ENCODE measurements at regions not wholly inside any gene's neighbourhood (a gene's known extent, or its start where the extent isn't known, plus 50 kb on each side); places are given as distances from the start of the nearest gene placed in this dataset.

DNA sequence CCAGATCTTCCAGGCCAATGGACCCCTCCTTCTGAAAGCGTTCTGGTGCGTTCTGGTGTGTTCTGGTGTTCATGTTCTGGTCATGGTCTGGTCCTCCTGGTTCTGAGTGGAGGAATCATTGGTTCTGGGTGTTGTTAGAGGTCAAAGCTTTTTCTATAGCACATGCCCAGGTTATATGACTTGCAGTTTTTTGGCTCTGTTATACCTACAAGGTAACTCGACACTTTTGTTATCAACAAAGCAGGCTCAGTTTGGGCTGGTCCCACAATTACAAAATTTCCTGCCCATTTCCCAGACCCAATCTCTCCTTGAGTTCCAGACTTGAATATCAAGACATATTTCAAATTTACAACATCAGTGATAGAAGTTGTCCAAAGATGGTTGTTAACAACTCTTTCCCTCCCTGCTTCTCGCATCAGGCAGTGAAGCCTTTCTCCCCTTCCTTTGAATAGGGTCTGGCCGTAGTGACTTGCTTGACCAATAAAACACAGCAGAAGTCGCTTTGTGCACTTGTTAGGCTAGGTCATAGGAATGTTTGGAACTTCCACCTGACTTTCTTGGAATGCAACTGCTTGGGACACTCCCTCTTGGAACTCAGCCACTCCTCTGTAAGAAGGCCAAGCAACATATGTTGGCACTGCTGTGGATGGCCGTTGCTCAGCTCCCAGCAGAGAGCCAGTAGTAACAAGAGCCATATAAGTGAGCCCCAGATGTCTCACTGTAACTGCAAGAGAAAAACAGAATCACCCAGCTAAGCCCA lies 83.1 kb upstream of the STEAP1B start:
- DNase-seq: no peak

DNA sequence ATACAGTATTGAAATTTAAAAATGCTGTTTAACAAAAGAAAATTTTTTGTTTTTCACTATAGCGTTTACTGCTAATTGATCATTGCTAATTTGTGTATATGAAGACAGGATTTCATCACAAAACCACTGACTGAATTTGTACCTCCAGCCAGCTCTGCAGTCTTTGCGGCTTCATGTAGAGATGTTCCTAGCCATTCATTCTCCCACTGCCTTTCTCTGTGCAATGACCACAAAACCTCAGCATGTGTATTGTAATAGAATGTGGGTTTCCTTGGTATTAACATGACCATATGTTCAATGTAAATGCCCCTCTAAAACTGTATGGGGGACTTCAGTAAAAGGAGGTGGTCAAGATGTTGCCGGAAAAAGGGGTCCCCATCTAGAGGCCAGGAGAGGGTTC lies 81.1 kb upstream of the STEAP1B start:
- DNase-seq: no peak

DNA sequence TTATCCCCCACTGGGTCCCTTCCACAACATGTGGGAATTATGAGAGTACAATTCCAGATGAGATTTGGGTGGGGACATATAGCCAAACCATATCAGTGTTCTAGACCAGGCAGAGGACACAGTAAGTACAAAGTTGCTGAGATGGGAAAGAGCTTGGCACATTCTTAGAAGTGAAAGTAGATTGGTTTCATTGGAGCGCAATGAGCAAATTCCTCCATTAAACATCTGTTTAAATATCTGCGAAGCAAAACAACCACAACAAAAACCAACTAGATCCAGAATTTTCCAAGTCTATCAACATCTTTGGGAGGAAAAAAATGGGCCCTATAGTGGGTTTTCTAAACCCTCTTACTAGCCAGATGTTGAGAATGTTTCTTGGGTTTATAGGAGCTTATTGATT lies 80.0 kb upstream of the STEAP1B start:
- DNase-seq: no peak

DNA sequence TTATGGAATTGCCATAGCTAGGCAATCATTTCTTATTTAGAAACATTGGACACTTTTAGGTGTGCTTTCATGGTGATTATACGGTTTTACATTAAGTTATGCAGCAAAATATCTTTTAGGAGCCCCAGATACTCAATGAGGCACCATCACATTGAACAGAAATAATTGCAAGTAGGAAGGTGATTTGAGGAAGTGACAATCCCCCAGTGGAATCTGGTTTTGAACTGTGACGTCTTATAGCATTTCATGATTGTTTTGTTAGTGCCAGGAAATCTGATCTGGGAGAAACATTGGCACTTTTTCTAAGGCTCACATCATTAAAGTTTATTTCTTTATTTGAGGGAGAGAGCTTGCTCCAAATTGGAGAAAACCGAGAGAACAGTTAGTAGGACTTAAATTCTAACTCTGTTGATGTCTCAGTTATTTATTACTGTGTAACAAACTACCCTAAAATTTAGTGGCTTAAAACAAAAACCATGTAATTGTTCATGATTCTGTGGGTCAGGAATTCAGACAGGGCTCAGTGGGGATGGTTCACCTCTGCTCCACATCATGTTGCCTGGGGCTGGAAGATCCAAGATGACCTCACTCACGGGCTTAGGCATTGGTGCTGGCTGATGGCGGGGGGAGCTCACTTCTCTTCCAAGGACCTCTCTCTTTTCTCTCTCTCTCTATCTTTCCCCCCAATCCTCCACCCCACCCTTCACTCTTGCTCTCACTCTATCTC lies 78.2 kb upstream of the STEAP1B start:
- no peak for DNase-seq

DNA sequence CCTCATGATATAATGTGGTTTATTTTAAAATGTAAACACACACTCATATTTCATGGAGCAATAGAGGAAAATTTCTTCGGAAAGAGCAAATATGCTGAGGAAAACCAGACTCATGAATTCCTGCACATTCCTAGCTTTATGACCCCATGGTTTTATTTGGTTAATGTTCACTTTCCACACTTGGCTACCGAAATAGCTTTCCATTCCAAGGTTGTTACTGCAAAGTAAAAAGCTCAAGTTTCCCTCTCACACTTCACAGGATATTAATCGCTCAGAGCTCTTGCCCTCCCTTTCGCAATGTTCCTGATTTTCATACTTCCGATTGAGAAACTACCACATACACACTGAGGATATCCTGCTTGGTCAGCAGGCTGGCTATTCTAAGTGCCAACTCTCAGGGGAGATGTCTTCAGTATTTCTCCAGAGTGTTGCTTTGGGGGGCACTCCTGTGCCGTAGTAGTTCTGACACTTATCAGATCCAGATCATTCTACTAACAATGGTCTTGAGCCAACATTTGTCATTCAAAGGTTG lies 77.5 kb upstream of the STEAP1B start:
- no peak for DNase-seq

DNA sequence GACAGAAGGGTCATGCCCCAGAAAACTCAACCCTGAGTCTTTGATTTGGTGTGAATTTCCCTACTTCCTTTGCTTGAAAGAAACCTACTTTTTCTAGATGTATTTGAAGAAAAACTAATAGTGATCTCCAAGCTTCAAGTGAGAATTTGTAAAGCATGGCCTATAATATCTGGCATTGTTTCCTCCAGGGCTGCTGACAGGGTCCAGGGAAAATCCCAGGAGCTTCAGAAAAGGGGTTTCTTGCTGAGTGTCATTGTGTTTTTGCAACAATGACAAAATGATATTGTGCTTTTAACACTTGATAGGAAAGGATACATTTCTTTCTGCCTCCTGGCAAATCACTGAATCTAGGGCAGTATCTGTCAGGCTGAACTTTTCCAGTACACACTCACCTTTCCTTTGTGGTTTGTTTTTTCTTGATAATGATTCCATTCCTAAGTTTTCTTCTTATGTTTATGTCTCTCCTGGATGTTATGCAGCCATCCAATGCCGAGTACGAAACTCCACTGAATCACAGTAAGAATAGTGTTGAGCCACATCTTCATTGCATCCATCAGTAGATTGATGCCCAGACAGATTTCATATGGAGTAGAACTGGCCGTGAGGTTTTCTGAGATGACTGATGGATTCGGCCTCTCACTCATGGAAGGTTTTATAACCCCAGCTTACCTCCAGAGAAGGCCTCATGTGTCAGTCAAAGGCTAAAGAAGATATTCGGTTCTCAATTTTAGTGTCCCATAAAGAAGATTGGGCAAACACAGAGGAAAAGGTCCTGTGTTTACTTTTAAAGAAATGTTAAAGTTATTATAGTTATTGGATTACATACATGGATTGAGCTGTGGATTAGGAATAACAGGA lies 76.9 kb upstream of the STEAP1B start:
- DNase-seq: no peak

DNA sequence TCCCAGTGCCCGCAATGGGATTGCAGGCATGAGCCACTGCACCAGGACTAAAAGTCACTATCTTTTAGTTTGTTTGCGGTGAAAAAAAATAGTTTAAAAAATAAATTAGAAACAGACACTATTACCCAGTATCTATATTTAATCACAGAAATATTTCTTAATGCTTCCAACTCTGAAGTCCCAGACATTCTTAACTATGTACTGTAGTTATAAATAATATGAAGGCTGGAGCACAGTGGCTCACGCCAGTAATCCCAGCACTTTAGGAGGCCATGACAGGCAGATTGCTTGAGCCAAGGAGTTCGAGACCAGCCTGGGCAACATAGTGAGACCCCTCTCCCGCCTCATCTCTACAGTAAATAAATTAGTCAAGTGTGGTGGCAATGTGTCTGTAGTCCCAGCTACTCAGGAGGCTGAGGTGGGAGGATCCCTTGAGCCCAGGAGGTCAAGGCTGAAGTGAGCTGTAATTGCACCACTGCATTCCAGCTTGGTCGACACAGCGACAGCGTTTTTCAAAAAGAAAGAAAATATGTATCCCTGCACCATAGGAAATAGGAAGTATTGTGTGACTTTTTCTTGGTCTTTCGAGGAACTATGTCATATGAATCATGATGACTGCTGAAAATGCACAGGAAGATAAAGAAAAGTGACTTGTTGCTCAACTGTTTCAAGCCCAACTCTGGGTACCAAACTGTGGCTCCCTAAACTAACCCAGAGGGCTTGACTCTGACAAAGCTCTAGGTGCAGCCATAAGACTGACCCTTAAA lies 74.9 kb upstream of the STEAP1B start:
- DNase-seq: no peak

DNA sequence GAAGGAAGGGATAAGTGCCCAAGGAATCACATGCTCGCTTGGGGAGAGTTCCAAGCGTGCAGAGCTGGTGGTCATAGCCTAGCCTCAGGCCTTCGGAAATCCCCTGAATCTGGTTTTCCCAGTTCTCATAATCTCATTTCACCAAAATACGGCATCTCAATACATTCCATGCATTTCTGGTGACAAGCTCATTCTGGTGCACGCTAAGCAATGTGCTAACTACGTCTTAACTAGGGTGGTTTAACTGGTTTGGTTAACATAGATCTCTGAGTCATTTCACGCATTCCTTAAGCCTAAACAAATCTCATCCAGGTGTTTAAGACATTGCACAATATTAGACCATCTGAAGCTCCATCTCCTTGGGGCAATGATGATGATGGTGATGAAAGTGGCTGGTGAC lies 72.9 kb upstream of the STEAP1B start:
- no peak for DNase-seq

DNA sequence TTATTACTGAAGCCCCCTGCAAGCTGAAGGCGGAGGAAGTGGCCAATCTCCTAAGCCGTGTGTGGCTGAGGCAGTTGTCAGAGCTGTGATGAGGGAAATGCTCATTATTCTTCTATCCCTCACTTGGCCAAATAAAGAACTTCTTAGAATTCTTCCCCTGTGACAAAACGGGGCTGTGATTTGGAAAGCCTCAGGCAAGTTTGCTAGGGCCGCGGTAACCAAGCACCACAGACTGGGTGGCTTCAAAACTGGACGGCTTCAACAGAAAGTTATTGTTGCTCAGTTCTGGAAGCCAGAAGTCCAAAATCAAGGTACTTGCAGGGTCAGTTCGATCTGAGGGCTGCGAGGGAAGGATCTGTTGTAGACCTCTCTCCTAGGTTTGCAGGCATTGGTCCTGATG lies 72.3 kb upstream of the STEAP1B start:
- DNase-seq: no peak

DNA sequence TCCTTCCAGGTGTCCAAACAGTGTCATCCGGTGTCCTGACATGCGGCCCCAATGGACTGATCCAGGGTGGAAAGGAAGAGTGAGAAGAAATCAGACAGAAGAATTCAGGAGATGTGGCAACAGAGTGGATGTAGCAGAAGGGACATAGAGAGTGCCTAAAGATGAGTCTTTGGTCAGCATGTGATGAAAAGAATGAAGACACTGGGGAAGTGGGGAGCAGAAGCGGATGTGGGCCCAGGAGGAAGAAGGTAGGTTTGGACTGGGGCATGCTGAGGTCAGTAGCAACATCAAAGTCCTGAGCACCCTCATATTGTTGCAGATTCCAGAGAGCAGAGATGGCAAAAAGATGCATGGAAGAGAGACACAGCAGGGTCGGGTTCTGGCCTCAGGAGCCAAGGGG lies 71.8 kb upstream of the STEAP1B start:
- no peak for DNase-seq

DNA sequence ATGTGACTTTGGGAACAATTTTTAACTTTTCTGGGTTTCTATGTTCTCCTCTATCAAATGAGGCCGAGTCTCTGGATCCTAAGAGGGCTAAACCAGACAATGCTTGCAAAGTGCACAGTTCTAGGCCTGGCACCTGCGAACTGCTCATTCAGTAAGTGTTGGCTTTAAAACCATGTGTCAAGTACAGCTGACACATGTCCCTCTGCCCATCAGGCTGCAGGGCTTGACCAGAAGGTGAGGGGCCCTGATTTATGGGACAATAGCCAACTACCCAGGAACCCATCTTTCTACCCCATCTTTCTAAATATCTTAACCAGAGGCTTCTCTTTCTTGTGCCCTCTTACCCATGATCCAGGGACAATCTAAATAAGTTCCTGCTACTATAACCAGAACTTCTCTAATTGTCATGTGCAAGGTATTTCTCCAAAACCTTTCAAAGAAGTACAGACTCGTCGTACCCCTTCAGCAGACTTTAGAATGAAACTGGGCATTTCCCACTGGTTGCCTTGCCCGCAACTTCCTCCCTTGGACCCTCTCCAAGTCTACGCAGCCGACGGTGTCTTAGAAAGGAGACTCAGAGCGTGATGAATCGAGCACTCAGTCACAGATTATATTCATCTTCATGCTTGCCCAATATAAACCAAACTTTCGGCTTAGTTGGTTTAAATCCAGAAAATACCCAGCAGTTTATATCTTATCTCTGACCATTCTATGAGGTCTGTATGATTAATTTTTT lies 69.8 kb upstream of the STEAP1B start:
- no peak for DNase-seq

DNA sequence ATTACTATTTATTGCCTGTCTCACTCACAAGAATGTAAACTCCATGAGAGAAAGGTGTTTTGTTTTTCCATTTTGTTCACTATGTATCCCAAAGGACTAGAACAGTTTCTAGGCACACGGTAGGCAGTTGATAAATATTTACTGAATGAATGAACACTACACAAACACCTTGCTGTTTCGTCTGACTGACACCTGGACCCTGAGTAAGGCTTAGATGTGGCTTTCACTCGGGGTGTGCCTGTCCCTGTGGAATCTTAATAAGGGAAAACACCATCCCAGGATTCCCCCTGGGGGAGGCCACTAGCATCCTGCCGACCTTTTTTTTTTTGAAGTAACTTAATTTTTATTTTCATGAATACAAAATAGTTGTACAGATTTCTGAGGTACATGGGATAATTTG lies 66.6 kb upstream of the STEAP1B start:
- no peak for DNase-seq

DNA sequence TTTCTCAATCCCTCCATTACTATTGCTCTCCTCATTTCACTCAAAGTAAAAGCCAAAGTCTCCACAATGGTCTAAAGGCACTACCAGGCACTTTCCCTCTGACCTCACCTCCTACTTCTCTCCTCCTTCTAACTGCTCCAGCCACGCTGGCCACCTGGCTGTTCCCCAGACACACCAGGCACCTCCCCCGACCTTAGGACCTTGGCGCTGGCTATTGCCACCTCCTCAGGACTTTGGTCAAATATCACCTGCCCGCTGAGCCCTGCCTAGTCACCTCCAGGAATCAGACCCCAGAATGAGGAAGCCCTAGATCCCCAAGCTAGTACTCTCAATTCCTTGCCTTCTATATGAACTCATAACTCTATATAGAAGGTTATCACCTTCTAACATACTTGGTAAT lies 66.2 kb upstream of the STEAP1B start:
- no peak for DNase-seq

DNA sequence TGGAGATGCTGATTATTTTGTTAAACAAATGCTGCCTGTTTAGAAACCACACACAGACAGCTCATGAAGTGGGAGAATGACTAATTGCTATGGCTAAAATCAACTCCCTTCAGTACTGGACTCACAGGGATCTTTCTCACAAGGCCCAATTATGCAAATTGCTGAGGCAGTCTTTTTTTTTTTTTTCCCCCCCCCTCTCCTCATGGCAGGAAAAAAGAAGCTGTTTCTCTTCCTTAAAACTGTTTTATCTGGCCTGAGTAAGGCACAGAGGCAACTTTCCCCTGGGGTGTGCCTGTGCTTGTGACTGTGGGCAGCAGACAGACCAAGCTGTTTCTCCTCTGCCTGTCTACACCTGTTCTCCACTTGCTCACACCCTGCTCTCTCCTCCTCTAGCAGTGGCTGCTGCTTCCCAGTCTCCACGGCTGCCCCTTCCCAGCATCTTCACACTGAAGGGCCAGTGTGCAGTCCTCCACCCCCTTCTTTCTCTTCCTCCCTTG lies 65.4 kb upstream of the STEAP1B start:
- DNase-seq: no peak

DNA sequence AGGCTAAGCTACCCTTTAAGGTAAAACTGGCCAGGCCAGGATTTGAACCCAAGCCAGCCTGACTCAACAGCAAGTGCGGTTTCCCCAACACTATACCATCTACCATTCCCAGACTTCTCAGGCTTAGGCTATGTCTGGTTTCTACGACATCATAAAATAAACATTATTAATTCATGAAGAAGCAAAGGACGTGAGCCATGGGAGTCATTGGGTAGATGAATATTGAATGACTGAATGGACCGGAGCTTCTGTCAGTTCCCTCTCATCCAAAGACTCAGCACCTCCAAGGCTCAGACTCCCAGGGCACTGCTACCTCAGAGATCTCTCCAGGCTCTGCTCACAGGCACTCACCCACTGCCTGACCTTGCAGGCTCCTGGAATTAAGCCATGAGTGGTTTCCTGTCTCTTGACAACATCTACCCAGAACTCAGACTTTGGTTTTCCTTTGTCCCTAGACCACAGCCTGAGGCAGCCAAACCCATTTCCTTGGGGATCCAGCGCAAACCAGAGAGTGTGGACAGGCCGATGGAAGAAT lies 64.6 kb upstream of the STEAP1B start:
- DNase-seq: no peak

DNA sequence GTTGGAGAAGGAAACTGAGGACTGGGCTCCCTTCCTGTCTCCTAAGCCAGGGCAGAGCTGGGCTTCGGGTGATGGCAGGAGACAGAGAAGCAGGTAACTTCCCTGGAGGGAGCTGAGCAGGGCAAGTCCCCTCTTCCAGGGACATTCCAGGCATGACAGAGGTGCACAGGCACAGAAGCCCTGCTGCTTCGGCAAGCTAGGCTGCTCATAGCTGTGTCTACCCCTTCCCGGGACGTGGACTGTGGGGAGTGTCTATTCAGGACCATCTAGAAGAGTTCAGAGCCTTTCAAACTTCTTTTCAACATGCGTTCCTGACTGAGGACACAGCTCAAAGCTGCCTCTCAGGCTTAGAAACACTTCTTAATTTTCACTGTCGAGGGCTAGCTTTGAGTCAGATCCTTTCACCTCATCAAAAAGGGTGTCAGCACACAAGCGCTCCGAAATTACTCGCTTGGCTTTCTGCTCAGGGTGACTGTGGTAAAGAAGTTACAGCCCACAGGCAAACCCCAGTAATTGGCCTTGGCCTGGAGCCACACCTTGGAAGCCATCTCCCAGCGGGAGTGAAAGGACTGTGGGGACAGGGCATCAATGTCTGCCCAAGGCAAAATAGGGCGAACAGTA lies 63.7 kb upstream of the STEAP1B start:
- no peak for DNase-seq

DNA sequence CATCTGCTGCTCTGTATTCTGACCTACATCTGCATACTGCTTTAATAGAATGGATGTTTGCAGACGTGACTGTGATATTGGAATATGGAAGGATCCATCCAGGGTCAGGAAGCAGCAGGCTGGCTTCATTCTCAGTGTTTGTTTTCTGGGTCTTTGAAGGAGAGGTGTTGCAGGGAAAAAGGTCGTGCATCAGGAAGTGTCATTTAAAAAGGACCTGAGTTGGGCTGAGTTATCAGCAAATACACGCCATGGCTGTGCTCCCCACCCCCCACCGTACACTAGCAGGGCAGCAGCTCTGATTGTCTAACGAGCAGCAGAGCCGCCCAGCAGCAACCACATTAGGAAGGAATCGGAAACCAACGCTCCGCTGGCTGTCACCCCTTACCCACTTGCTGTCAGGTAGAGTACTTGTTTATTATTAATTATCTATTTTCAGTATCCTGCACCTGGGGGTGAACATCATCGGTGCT lies 63.1 kb upstream of the STEAP1B start:
- no peak for DNase-seq

DNA sequence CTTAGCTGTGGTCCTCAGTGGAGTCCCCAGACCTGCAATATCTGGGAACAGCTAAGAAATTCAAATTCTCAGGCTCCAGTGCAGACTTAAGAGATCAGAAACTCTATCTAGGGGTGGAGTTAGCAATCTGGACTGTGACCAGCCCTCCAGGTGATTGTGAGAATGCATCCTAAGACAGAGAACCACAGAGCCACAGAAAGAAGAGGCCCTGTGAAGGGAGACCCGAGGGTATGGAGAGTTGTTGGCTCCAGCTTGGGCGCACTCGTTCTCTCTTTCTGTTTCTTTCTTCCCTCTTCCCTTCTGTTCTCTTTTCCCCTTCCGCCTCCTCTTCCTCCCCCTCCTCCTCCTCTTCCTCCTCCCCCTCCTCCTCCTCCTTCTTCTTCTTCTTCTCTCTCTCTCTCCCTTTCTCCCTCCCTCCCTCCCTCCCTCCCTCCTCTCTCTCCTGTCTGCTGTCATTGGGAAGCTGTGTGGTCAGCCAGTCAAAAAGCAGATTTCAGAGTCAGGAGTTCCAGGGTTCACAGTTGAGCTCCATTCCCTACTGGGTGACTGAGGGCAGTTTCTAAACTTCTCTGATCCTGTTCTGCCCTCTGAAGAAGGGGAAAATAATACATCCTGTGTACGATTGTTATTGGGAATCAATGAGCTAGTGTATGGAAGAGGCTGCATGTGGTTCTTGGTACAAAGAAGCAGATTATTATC lies 62.1 kb upstream of the STEAP1B start:
- DNase-seq: no peak

DNA sequence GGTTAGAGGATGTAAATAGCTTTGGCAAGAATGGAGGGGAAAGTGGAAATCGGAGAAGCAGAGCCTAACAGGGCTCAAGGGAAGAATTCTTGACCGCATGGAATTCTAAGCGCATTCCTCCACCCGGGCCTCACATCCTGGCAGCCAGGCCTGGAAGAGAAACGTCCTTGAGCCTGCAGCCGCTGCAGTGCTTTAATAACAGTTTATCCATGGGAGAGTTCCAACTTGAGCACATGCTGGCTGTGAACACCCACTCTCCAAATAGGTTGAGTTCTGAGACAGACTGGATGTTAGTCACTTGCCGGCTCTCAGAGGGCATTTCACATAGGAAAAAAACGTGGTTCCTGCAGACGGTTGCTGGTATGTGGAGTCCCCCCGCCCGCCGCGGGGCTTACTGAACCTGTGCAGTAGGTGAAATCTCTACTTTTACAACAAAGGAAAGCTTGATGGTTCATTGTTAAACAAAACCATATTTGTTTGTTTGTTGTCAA lies 61.4 kb upstream of the STEAP1B start:
- no peak for DNase-seq

All from activated CD8-positive, alpha-beta memory T cell treated with anti-CD3 and anti-CD28 coated beads, Interleukin-2, amount 50 U/mL, for 4 hours (primary cell).